Fibroblast of skin of abdomen (primary cell): ENCODE measurements at regions not wholly inside any gene's neighbourhood (a gene's known extent, or its start where the extent isn't known, plus 50 kb on each side); places are given as distances from the start of the nearest gene placed in this dataset.
A peak's percentile ranks its signal among the peaks of the same experiment; 100 is the strongest.

ENCODE experiments used
- DNase-seq: peaks from one replicate; pipeline ENCODE4 v3.0.0-alpha.2; 2013

DNA sequence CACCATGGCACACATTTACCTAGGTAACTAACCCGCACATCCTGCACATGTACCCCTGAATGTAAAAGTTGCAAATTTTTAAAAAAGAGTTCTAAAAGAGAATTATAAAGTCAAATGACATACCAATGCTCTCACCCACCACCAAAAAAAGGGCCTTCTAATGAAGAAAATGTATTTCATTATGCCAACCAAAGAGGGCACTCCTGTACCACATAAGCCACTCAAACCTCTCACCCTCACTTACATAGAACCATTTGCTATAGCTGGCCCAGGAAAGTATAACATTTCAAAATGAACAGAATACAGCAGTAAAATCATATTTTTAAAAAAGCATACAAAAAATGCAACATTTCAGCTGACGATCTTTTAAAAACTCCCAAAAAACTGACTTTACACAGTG lies 241.5 kb upstream of the PKDCC start:
- DNase-seq = no peak

DNA sequence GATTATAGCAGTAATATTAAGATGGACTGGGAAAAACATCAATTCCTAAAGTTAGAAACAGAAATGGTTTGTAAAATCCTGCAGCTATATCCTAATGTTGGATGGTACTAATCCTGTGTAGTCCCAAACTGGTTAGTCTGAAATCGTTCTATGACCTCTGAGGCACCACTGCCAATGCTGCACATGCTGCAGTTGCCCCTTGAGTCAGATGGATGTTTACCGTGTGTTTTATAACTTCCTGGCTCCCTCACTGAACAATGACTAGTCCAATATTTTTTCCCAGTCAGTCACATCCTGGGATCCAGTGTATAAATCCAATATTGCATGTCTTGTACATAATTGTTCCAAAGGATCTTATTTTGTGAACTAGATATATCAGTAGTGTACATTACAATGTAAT lies 226.7 kb upstream of the PKDCC start:
- no peak for DNase-seq

DNA sequence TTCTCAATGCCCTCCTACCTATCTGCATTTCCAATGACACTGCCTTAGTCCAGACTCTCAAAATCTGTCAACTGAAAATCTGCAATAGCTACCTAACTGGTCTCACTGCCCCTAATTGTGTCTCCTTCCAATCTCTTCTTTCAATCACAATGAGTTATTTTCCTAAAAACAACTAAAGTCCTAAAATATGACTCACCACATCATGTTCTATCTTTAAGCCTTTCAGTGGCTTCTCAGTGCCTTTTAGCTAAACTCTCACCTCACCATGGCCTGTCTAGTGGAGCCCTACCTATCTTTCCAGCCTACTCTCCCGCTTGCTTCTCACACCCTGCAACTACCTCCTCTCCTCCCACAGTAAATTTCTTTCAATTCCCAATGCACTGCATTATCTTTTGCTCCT lies 220.9 kb upstream of the PKDCC start:
- no peak for DNase-seq

DNA sequence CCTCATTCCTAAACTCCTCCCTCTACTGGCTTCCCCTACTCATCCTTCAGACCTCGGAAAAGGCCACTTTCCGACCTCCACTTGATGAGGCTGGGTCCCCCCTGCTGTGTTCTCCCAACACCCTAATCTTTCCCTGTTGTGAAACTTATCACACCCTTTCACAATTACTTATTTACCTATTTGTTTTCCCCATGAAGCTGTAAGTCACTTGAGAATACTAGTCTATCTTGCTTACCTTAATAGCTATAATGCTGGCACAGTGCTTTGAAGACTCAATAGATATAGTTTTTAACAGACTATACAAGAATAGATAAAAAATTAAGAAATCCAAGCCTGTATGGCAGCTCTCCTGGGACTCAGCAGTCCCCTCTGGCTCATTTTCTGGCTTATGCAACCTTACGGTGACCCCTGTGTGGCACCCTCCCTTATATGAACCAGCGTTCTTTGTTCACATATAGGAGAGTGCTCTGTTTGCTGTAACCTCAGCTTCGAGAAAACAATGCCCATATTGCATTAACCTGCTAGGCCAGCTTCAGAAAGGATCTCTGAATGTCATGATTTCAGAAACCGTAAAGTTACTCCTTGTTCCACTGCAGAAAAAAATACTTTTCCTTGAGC lies 220.4 kb upstream of the PKDCC start:
- DNase-seq = no peak

DNA sequence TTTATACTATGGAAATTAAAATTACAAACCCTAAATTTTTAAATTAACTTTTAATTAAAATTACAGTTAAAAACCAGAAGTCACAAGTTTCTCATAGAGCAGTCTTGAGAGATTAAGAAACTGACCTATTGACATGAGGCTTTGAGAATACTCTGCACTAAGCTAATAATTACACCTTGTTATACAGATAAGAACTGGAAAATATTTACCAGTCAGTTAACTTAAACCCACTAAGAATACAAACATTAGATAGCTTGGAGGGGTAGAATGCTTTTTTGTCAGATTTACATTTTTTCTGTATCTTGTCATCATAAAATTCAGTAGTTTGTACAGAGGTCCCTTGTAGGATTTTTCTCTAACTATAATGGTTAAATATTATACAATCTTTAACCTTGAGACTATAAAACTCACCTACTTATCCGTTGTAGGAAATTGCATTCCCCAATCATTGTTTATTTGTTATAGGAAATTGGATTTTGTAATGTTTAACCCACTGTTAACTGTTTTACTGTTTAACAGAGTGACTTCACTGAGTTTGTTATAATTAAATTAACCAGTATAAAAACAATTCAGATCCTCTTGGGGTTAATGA lies 219.7 kb upstream of the PKDCC start:
- DNase-seq = no peak

DNA sequence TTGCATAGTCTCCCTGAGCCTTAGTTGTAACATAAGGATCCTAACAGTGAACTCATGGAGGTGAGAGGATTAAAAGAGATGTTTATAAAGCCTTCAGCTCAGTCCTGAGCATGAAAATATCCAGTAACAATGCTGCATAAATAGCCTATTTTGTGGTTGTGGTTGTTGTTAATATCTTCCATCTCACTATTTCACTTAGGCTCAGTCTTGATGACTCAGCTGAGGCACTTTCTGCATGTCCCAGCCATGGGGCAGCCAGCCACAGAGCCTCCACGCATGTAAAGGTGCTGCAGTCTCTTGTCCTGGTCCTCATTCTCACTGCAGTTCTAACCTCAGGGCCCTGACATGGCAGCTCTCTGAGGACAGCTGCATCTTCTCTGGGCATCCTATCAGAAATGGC lies 218.8 kb upstream of the PKDCC start:
- DNase-seq = no peak

DNA sequence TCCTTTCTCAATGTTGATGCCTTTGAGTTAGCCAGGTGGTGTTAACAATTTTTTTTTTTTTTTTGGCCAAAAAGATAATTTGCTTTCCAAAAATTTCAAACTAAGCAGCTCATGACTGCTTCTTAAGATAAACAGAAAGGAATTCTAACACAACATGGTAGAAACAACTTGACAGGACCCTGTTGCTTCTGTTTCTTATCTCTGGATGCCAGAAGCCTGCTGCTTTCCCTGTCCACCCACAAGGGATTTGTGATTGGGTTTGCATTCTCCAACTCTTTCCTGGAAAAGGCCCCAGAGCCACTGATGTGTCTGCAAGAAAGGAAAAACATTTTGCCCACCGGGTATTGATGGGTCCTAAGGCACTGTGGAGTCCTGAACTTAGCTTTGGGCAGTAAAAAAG lies 217.2 kb upstream of the PKDCC start:
- no peak for DNase-seq

DNA sequence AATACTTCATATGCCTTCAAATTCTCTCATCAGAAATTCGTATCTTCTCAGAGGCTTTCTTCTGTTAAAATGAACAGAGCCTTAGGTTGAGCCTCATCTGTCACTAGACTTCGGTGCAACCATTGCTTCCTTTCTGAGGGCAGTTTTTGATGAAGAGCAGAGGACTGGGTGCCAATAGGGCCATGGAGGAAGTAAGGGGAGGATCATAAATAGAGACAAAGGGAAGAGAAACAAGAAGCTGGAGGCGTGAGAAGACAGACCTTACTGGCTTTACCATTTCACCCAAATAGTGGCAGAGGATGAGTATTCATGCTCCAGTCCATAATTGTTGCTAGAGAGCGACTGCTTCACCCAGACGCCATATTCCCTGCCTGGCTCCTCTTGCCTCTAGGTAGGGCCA lies 215.6 kb upstream of the PKDCC start:
- no peak for DNase-seq

DNA sequence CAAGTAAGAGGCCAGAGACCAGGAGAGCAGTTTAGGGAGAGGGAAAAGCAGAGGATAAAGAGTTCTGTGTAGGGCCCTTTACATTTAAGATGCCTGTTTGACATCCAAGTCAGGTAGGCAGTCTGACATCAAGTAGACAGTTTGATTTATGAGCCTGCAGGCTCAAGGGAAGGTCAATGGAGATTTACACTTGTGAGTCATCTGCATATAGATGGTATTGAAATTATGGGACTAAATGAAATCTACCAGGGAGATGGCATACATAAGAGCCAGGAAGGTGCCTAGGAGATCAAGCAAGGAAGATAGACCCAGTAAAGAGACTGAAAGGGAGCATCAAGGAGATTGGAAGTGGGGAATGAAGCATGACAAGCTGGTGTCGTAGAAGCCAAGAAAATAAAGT lies 212.4 kb upstream of the PKDCC start:
- DNase-seq = no peak

DNA sequence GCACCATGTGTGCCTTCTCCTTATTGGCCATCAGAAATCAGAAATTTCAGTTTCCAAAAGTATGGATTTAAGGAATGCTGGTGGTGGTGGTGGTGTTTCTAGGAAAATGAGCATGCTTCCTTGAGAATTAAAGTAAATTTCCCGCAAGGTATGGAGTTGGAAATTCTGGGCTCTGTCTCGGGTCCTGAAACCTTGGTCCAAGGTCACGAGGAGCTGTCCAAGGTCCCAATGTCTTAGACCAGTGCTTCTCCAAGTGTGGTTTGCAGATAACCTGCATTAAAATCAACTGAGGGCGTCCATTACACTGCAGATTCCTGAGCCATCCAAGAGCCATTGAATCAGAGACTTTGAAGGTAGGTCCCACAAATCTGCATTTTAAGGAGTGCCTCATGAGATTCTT lies 210.9 kb upstream of the PKDCC start:
- DNase-seq = peak; percentile 40

DNA sequence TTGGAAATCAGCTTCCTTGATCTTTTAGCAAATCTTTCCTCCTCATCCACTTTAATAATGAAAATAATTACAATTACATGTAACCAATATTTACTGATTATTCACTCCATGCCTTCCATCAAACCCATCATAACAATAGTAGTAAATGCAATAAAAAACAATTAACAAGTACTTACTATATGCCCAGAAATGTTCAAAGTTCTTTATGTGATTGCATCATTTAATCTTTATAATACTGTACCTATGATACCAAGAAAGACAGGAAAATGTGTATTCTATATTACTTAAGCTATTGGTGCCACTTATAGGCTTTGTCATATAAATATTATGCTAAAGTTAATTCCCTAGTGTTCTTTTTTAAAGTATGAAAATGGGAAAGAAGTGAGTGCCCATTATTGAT lies 210.2 kb upstream of the PKDCC start:
- DNase-seq = no peak

DNA sequence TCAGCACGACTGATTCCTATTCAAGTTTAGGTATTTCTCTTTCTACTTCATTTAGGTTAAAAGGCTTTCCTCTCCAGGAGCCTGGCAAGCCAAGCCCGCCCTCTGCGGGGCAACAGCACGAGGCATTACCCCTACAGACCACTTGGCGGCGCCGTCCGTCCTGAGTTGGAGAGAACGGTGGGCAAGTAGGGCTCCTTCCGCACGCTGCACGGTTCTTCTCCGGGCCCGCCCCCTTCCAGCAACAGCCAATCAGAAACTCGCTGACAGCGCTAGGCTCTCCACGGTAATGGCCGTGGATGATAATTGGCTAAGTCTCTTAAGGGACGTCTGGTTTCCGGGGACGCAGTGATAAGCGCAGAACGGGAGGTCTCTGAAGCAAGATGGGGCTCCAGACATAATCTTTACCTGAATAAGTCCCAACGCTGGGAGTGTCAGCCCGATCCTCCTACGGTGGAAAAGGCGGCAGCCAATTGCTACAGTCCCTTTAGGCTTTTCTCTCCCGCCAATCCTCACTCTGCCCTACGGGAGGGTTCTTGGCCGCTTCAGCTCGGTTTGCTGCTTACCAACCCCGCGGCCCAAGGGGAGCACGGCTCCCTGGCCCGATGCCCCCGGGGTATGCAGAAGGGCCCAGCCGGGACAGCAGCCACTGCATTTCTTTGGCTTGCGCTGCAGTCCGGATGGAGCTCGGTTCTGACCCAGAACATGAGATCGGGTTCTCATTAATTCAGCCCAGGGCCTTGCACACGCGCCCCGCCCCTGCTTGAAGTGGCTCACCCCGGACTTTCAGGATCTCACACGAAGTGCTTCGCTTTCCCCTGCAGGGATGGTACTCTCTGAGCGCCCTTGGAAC lies 206.9 kb upstream of the PKDCC start:
- DNase-seq = peak; percentile 97

DNA sequence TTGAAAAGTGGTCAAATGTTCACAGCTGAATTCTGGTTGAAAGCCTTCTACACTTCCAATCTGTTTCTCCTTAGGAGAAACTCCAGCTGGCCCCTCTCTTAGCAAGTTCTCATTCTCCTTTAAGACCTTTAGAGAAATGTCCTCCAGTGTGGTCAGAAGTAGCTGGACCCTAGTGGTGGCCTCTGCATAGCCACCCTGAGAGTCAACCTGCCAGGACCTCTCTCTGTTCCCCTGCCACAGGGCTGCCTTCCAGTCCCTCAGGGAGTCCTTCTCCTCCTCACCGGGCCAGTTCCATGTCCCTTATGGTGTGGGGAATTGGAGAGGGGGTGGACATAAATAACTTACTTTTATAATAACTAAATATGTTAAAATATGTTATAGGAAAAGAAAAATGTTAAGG lies 200.9 kb upstream of the PKDCC start:
- DNase-seq = no peak

DNA sequence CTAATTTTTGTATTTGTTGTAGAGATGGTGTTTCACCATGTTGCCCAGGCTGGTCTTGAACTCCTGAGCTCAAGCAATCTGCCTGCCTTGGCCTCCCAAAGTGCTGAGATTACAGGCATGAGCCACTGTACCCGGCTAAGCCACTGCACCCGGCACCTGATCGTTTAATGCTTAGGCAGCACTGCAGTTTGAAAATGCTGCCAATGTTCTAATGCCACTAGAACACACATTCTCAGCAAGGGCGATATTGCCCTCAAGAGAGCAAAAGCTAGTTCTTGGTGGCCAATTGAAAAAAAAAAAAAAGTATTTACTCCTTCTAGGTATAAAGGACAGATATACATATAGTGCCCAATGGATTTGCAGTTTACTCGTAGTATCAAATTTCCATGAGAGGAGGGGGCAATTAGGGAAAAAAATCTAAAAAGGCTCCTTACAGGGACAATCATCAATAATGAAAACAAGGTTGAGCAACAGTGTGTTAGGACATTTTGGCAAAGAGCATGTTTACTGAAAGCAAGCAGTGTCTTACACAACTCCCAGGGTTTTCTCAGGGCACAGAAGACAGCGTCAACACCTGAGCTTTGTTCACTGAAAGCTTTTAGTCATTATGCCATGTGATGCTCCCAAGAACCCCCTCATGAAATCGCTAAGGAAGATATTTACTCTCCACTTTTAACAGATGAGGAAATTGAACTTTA lies 199.9 kb upstream of the PKDCC start:
- no peak for DNase-seq

DNA sequence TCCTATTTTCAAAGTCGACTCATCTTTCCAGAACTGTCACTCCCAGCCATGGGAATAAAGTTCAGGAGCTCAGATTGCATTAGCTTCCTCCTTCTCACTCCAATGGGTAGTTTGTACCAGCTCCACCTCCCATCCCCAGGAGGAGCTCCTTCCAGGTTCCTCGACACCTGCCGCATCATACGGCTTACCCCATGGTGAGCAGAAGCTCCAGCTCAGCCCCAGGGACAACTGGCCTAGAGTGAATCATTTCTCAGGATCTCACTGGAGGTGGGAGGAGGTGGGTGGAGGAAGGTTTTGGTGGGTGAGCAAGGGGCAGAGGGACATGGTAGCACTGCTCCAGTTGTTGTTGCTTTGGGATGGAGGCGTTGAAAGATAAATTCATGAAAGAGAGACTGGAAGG lies 196.3 kb upstream of the PKDCC start:
- no peak for DNase-seq

DNA sequence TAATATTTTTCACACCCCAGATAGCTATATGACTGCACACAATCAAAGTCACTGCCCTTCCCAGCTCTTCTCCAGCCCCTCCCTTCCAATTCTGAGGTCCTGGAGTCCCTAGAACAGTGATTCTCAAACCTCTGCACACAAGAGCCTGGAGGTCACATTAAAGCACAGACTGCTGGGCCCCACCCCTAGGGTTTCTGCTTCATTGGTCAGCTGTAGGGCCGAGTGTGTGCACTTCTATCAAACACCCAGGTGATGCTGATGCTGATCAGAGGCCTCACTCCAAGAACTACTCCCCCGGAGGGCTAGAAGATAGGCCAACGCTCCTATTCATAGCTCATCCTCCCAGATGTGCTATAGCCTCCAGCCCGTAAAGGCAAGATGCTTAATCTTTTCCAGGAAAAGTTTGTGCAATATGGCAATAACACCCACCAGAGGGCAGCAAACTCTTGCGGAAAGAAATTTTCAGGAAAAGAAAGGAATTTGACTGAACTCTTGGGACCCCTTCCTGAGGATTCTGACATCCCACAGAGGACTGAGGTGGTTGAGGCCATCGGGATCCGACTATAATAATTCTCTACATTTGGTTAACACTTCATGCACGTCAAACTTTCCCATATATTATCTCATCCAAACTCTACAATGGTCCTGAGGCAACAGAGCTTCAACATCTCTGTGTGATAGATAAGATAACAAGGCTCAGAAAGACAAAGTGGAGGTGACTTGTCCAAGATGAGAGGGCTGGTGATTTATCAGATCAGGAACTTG lies 194.2 kb upstream of the PKDCC start:
- peak; percentile 67 for DNase-seq

DNA sequence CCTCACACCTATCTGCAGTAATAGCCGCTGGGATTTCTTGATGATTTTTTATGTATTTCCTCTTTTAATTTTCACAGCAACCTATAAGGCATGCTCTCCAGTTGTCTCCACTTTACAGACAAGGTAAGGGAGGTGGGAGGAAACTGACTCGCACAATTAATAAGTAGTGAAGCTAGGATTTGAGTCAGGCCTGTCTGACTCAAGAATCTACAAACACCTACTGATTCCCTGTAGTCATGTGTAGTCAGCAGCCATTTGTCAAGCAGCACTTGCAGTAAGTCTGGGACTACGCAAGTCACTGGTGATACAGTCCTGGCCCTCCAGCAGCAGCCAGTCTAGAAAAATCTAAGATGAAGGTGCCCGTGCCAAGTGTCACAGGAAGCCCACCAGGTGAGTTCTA lies 193.6 kb upstream of the PKDCC start:
- DNase-seq = peak; percentile 8

DNA sequence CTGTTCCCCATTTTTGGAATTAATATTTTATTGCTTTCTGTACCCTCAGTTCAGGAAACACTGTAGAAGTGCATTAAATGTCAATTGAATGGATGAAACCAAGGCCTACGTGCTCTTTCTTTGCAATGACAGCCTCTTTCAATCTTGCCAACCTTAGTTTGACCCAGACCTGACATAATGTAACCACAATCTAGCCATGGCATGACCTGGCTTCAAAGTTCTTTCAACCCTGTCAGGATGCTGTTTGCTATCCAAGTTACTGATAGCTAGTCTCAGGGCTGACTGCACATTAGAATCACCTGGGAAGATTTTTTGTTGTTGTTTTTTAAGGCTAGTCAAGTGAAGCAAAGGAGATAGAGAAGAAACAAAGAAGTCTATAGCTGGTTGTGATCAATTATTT lies 190.9 kb upstream of the PKDCC start:
- no peak for DNase-seq

DNA sequence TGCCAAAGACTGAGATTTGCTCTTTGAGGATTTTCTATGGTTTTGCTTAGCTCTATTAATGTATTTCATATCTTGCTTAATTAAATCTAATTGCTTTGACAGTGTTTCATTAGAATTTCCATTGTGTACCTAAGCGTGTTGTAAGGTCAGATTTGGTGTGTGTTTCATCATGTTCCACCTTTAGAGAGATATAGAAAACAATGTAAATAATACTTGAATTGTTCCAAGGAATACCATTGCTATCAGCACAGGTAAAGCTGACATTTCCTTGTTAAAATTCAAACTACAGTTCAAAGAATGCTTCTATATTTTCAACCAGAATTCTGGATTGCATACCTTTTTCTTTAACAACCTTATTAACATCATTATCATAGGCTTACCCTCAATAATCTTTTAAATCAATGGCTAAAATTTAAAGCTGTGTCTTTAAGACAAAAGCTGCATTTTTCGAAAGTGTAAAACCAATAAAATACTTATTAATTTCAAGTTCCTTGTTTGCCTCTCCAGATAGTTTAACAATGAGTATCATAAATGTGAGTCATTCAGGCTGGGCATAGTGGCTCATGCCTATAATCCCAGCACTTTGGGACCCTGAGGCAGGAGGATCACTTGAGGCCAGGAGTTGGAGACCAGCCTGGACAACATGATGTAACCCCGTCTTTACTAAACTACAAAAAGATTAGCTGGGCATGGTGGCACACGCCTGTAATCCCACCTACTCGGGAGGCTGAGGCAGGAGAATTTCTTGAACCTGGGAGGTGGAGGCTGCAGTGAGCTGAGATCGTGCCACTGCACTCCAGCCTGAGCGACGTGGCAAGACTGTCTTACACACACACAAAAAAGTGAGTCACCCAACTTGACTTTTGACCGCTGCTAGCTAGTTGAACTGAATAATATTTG lies 188.0 kb upstream of the PKDCC start:
- peak; percentile 67 for DNase-seq

DNA sequence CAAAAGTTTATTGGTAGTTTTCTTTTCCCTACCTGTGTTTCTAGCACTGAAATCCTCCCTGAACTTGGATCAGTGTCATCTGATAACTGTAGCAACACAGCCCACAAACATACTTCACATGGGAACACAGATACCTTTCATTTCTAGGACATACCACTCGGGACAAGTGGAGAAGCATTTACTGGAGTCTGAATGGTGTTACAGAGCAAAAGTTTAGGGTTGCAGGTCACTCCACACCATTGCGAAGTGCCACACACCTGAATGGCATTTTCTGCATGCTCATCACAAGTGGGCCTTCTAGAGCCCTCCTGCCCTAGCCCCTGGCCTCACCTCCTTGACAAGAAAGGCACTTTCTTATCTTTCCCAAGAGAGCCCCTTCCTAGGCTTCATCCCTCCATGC lies 184.8 kb upstream of the PKDCC start:
- DNase-seq = no peak

DNA sequence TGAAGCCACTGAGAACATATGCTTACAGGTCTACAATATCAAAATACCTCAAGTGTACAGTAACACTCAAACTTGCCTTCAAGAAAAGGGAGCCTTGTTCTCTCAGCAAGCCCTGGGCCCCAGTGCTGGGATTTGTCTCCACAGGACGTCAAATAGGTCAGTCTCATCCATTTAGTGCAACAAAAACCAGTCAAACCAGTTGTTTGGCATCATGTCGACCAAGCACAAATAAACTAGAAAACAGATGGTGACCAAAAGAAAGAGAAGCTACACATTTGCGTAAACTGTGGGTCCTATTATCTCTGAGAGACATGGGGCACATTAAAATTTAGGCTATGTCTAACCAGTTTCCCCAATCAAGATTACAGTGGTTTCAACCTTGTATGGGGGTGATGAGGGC lies 182.6 kb upstream of the PKDCC start:
- DNase-seq = no peak

DNA sequence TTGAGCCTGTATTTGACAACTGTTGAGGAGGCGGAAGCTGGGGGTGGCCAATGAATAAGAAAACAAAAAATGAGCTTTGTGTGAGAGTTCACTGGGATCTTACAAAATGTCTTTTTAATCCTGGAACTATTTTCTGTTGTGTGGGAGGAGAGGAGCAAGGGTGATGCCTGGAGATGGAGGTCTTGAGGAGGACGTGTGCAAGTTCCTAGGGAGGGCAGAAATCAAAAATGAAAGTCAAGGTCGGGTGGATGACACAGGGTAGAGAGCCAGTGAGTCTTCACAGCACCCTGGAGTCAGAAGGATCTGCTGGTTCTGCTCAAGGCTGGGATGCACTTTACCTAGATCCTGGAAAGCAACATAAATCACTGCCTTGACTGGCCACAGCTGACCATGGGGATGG lies 180.3 kb upstream of the PKDCC start:
- no peak for DNase-seq
